Loucy (cell line): ENCODE measurements at regions not wholly inside any gene's neighbourhood (a gene's known extent, or its start where the extent isn't known, plus 50 kb on each side); places are given as distances from the start of the nearest gene placed in this dataset.

Experiments
- H2AFZ ChIP-seq: fragments of 200-600 bp; sonication (generic); 2 replicates; pipeline ENCODE4 v1.6.0; 2016; ENCODE audit warnings: antibody characterized with exemption, mild to moderate bottlenecking, low read length, moderate library complexity
- H3F3A ChIP-seq: fragments of 200-600 bp; 2 replicates; pipeline ENCODE4 v1.6.0; 2016; ENCODE audit warnings: antibody characterized with exemption, low read depth, mild to moderate bottlenecking
- H3K27me3 ChIP-seq: fragments of 200-600 bp; sonication (generic); 2 replicates; pipeline ENCODE4 v1.6.1; 2014; ENCODE audit warnings: low read length, mild to moderate bottlenecking; ENCODE audit not compliant: insufficient read depth, poor library complexity, severe bottlenecking
- H3K36me3 ChIP-seq: fragments of 200-600 bp; sonication (generic); 2 replicates; pipeline ENCODE4 v1.6.1; 2016; ENCODE audit warnings: low read length; ENCODE audit not compliant: insufficient read depth
- H3K4me1 ChIP-seq: fragments of 200-600 bp; sonication (generic); 2 replicates; pipeline ENCODE4 v1.5.1; 2014; ENCODE audit warnings: low read length, mild to moderate bottlenecking; ENCODE audit not compliant: insufficient read depth, poor library complexity, severe bottlenecking
- H3K4me2 ChIP-seq: fragments of 200-600 bp; sonication (generic); 2 replicates; pipeline ENCODE4 v1.6.0; 2014; ENCODE audit warnings: antibody characterized with exemption, low read length, low read depth, mild to moderate bottlenecking; ENCODE audit not compliant: poor library complexity, severe bottlenecking
- H3K4me3 ChIP-seq: fragments of 200-600 bp; sonication (generic); 2 replicates; pipeline ENCODE4 v1.5.1; 2014; ENCODE audit warnings: low read length, mild to moderate bottlenecking, mixed read lengths; ENCODE audit not compliant: poor library complexity, severe bottlenecking
- H3K79me2 ChIP-seq: fragments of 200-600 bp; sonication (generic); 2 replicates; pipeline ENCODE4 v1.6.1; 2014; ENCODE audit warnings: low read length; ENCODE audit not compliant: insufficient read depth
- H3K9ac ChIP-seq: fragments of 200-600 bp; sonication (generic); 2 replicates; pipeline ENCODE4 v1.6.0; 2014; ENCODE audit warnings: mild to moderate bottlenecking, low read depth, low read length, moderate library complexity; ENCODE audit not compliant: poor library complexity, severe bottlenecking
- H3K9me2 ChIP-seq: fragments of 200-600 bp; sonication (generic); replicated peaks from 2 replicates; pipeline ENCODE4 v1.6.1; 2016; ENCODE audit warnings: low read depth, low read length, mixed read lengths
- H3K9me3 ChIP-seq: fragments of 200-600 bp; sonication (generic); 2 replicates; pipeline ENCODE4 v1.6.1; 2014; ENCODE audit warnings: mild to moderate bottlenecking, antibody characterized with exemption, low read length, low read depth; ENCODE audit not compliant: insufficient read depth
- H4K20me1 ChIP-seq: fragments of 200-600 bp; sonication (generic); 2 replicates; pipeline ENCODE4 v1.6.0; 2014; ENCODE audit warnings: antibody characterized with exemption, low read length, mild to moderate bottlenecking; ENCODE audit not compliant: insufficient read depth, poor library complexity, severe bottlenecking
- EZH2phosphoT487 ChIP-seq: fragments of 200-600 bp; IDR thresholded peaks from 2 replicates; pipeline ENCODE4 v1.6.1; 2018; ENCODE audit warnings: antibody characterized with exemption, mild to moderate bottlenecking, moderate library complexity, borderline replicate concordance
- TF ChIP-seq, protein P1 (sequence below): fragments of 200-600 bp; sonication (generic); conservative IDR thresholded peaks from 2 replicates; pipeline ENCODE4 v1.5.1; 2014; ENCODE audit warnings: mild to moderate bottlenecking, antibody characterized with exemption, low read length

DNA sequence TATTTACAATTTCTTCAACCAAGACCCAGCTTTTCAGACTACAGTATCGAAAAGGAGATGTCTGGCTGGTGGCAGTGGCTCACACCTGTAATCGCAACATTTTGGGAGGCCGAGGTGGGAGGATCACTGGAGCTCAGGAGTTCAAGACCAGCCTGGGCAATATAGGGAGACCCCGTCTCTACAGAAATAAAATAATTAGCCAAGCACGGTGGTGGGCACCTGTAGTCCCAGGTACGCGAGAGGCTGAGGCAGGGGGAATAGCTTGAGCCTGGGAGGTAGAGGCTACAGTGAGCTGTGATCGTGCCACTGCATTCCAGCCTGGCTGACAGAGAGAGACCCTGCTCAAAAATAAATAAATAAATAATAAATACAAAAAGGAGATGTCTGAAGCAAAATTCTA, 530.5 kb downstream of the BCL11B start:
- H3K79me2 ChIP-seq: no peaks in the 10 kb centered on the region
- H3K9me3 ChIP-seq: no peaks in the 10 kb centered on the region
- no peaks in the 10 kb centered on the region for H3K36me3 ChIP-seq
- no peaks in the 10 kb centered on the region for H3F3A ChIP-seq
- no peak overlapping the region for H3K4me2 ChIP-seq
- TF ChIP-seq, protein P1, sequence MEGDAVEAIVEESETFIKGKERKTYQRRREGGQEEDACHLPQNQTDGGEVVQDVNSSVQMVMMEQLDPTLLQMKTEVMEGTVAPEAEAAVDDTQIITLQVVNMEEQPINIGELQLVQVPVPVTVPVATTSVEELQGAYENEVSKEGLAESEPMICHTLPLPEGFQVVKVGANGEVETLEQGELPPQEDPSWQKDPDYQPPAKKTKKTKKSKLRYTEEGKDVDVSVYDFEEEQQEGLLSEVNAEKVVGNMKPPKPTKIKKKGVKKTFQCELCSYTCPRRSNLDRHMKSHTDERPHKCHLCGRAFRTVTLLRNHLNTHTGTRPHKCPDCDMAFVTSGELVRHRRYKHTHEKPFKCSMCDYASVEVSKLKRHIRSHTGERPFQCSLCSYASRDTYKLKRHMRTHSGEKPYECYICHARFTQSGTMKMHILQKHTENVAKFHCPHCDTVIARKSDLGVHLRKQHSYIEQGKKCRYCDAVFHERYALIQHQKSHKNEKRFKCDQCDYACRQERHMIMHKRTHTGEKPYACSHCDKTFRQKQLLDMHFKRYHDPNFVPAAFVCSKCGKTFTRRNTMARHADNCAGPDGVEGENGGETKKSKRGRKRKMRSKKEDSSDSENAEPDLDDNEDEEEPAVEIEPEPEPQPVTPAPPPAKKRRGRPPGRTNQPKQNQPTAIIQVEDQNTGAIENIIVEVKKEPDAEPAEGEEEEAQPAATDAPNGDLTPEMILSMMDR: no peak
- no peak for TF ChIP-seq EZH2phosphoT487
- no peak overlapping the region for H2AFZ ChIP-seq
- no peak overlapping the region for H3K4me3 ChIP-seq
- H3K4me1 ChIP-seq: no peaks in the 10 kb centered on the region
- H3K27me3 ChIP-seq: no peaks in the 10 kb centered on the region
- no peak overlapping the region for H3K9ac ChIP-seq
- H4K20me1 ChIP-seq: no peaks in the 10 kb centered on the region
- no peaks in the 10 kb centered on the region for H3K9me2 ChIP-seq

DNA sequence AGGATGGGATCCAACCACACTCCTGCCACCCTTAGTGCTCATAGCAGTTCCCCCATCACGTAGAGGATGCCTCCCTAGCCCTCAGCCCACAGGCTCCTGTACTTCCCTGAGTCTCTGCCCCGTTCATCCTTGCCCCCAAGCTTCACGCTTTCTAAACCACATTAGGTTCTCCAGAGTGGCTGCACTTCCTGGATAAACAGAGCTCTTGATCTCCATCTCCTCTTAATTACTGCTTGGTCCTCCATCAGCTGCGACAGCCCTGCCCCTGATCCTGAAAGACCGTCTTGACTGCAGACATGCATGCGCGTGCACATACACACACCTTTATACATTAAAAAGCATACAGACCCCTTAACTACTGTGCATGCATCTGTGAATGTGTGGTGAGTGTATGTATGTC, 530.0 kb downstream of the BCL11B start:
- no peaks in the 10 kb centered on the region for H3K79me2 ChIP-seq
- H3K4me2 ChIP-seq: no peak overlapping the region
- H3K9me2 ChIP-seq: no peaks in the 10 kb centered on the region
- H3K9ac ChIP-seq: no peak overlapping the region
- H3K27me3 ChIP-seq: no peaks in the 10 kb centered on the region
- H3K9me3 ChIP-seq: no peaks in the 10 kb centered on the region
- H3K36me3 ChIP-seq: no peaks in the 10 kb centered on the region
- H3K4me3 ChIP-seq: no peak overlapping the region
- no peaks in the 10 kb centered on the region for H3K4me1 ChIP-seq
- TF ChIP-seq EZH2phosphoT487: no peak
- TF ChIP-seq, protein P1: no peak
- no peaks in the 10 kb centered on the region for H3F3A ChIP-seq
- no peak overlapping the region for H2AFZ ChIP-seq
- no peaks in the 10 kb centered on the region for H4K20me1 ChIP-seq

GRCh38 chr14:98743536-98743935, 528.5 kb downstream of the BCL11B start:
- Histone ChIP-seq H3K4me1 (no peaks in the 10 kb centered on the region), H4K20me1 (no peaks in the 10 kb centered on the region), H3K4me3 (no peak overlapping the region), H2AFZ (no peak overlapping the region), H3K36me3 (no peaks in the 10 kb centered on the region), H3K9me3 (no peaks in the 10 kb centered on the region), H3K9ac (no peak overlapping the region), H3F3A (no peaks in the 10 kb centered on the region), H3K4me2 (no peak overlapping the region), H3K79me2 (no peaks in the 10 kb centered on the region), H3K9me2 (no peaks in the 10 kb centered on the region), H3K27me3 (no peaks in the 10 kb centered on the region)
- TF ChIP-seq, protein P1: no peak
- TF ChIP-seq EZH2phosphoT487: no peak
